ENCODE measurements at regions not wholly inside any gene's neighbourhood (a gene's known extent, or its start where the extent isn't known, plus 50 kb on each side); places are given as distances from the start of the nearest gene placed in this dataset.

DNA sequence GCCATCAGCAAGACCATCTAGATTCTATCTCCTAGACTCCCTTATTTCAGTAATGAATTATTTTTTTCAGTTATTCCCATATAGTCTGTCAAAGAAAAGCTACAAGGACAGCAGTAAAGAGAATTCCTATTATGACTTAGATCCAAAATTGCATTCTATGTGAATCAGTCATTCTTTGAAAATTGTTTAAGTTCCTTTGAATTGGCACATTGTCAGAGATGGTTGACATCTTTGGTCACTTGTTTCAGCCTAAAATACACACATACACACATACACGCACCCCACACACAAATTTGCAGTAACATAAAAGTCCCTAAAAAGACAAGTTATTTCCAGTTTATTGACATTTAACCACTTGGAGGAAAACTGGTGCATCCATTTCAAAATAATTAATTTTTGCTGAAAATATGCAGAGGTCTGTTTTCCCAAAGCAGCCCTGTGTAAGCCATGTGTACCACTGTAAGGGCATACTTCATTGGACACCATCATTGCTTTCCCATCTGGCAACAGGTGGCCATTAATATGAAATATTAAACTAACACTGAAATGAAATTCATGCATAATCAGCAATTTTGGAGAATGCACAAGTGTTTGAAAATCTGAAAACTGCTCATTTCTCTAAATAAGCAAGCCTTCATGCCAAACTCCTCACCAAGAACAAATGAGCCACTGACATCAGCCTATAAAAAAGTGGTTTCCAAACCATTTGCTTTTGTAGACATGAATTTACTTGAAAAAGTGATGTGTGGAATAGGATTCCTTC is 121.7 kb upstream of the COL1A2 start:
- TF ChIP-seq, protein P1, sequence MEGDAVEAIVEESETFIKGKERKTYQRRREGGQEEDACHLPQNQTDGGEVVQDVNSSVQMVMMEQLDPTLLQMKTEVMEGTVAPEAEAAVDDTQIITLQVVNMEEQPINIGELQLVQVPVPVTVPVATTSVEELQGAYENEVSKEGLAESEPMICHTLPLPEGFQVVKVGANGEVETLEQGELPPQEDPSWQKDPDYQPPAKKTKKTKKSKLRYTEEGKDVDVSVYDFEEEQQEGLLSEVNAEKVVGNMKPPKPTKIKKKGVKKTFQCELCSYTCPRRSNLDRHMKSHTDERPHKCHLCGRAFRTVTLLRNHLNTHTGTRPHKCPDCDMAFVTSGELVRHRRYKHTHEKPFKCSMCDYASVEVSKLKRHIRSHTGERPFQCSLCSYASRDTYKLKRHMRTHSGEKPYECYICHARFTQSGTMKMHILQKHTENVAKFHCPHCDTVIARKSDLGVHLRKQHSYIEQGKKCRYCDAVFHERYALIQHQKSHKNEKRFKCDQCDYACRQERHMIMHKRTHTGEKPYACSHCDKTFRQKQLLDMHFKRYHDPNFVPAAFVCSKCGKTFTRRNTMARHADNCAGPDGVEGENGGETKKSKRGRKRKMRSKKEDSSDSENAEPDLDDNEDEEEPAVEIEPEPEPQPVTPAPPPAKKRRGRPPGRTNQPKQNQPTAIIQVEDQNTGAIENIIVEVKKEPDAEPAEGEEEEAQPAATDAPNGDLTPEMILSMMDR (IDR thresholded peaks at IDR 0.05), result no peak
- CTCF ChIA-PET, result interaction anchor here (0.6 kb wide), 1 partner anchor 370 kb away, joined by 3 read pairs; no protein-coding TSS in a partner anchor
- peaks cover 14% of the 10 kb centered on the region for H3K27me3 Mint-ChIP-seq
- H3K4me1 Mint-ChIP-seq, result no peaks in the 10 kb centered on the region
- no peak overlapping the region for H3K4me3 Mint-ChIP-seq
- no peaks in the 10 kb centered on the region for H3K9me3 Mint-ChIP-seq
- no peak for DNase-seq
- intact Hi-C loops (cut with micrococcal nuclease), result loop anchor here (10.0 kb wide), 1 partner anchor 648 kb away; no protein-coding TSS in a partner anchor
- POLR2A ChIA-PET, result no interaction called here
- no peaks in the 10 kb centered on the region for H3K36me3 Mint-ChIP-seq (ENCODE audit: low read depth)
- no peak for ATAC-seq (ENCODE audit: low read depth)
- no peak overlapping the region for H3K27ac Mint-ChIP-seq

DNA sequence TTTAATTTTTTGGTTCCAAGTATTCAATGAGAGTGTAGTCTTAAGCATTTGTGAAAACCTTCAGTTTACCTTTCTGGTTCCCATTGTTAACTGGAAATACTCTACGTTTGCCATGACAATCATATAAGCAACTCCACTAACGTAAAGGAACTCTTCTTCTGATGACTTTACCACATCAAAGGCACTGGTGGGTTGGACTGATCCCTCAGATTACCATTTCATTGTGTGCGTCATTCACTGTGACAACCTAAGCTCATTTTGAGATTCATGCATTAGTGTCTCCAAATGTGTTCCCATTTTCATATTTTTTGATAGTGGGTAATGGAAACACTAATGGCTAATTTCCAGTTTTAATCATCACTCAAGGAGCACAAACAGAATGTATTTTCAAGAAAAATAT is 119.9 kb upstream of the COL1A2 start:
- intact Hi-C loops (cut with micrococcal nuclease), result loop anchor here (5.0 to 10.0 kb wide), 2 partner anchors 122 to 650 kb away; no protein-coding TSS in a partner anchor
- H3K9me3 Mint-ChIP-seq, result no peaks in the 10 kb centered on the region
- peaks cover 8% of the 10 kb centered on the region for H3K27me3 Mint-ChIP-seq
- no peaks in the 10 kb centered on the region for H3K4me1 Mint-ChIP-seq
- CTCF ChIA-PET, result no interaction called here
- H3K36me3 Mint-ChIP-seq (ENCODE audit: low read depth), result no peaks in the 10 kb centered on the region
- no peak overlapping the region for H3K4me3 Mint-ChIP-seq
- POLR2A ChIA-PET, result no interaction called here
- H3K27ac Mint-ChIP-seq, result no peak overlapping the region
- no peak for DNase-seq
- TF ChIP-seq, protein P1 (IDR thresholded peaks at IDR 0.05), result no peak
- no peak for ATAC-seq (ENCODE audit: low read depth)

GRCh38 chr7:94276027-94276426 is 118.7 kb upstream of the COL1A2 start:
- CTCF ChIA-PET, result interaction anchor here (1.0 to 2.6 kb wide), 4 partner anchors 354 to 477 kb away, joined by 3 to 6 read pairs (median 4); partner anchors contain the start of gene GNG11
- no peaks in the 10 kb centered on the region for H3K9me3 Mint-ChIP-seq
- H3K27ac Mint-ChIP-seq, result no peak overlapping the region
- H3K4me3 Mint-ChIP-seq, result no peak overlapping the region
- no peak for ATAC-seq (ENCODE audit: low read depth)
- intact Hi-C loops (cut with micrococcal nuclease), result loop anchor here (1.0 to 10.0 kb wide), 7 partner anchors 121 to 1031 kb away; no protein-coding TSS in a partner anchor
- H3K27me3 Mint-ChIP-seq, result peaks cover 9% of the 10 kb centered on the region
- TF ChIP-seq, protein P1 (IDR thresholded peaks at IDR 0.05), result no peak
- no peaks in the 10 kb centered on the region for H3K36me3 Mint-ChIP-seq (ENCODE audit: low read depth)
- POLR2A ChIA-PET, result no interaction called here
- no peak for DNase-seq
- no peaks in the 10 kb centered on the region for H3K4me1 Mint-ChIP-seq

DNA sequence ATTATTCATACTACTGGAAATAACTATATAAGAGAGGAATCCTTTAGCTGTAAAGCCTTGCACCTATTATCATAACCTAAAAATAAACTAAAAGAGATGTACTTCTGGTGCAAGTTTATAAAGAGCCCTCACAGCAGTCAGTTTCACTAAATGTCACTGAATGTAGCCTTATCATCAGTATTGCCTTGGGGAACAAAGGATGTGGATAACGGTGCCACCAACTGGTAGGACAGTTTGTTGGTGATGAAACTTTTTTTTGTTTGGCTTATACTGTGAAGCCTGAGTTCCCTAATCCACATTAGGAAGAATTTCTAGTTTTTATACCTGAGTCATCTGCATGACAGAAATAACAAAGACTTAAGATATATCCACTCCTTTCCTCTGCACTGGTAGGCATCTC is 117.9 kb upstream of the COL1A2 start:
- POLR2A ChIA-PET, result no interaction called here
- CTCF ChIA-PET, result interaction anchor here (1.3 to 2.6 kb wide), 2 partner anchors 375 to 478 kb away, joined by 3 to 6 read pairs; no protein-coding TSS in a partner anchor
- H3K27ac Mint-ChIP-seq, result no peak overlapping the region
- DNase-seq, result no peak
- no peak overlapping the region for H3K4me3 Mint-ChIP-seq
- no peaks in the 10 kb centered on the region for H3K9me3 Mint-ChIP-seq
- TF ChIP-seq, protein P1 (IDR thresholded peaks at IDR 0.05), result no peak
- H3K27me3 Mint-ChIP-seq, result peaks cover 10% of the 10 kb centered on the region
- no peaks in the 10 kb centered on the region for H3K4me1 Mint-ChIP-seq
- intact Hi-C loops (cut with micrococcal nuclease), result loop anchor here (1.0 to 10.0 kb wide), 8 partner anchors 121 to 1032 kb away; no protein-coding TSS in a partner anchor
- peak; percentile 64 for ATAC-seq (ENCODE audit: low read depth)
- H3K36me3 Mint-ChIP-seq (ENCODE audit: low read depth), result no peaks in the 10 kb centered on the region

DNA sequence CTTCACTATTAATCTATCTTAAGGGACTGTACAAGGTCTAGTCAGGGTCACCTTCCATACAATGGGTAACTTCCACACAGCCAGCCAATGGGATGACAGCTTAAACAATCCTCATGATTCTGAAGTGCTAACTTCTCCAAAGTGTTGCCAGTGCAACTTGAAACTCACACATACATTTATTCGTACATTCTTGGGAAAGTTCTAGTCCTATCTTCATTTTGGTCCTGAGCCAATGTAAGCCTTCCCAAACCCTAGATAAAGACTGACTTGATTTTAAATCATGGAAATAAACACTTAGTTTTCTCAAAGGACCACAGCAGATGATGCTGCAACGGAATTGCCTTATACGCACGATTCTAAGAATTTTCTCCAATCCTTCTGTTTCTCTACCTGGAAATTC is 117.5 kb upstream of the COL1A2 start:
- H3K4me1 Mint-ChIP-seq, result no peaks in the 10 kb centered on the region
- intact Hi-C loops (cut with micrococcal nuclease), result loop anchor here (1.0 to 10.0 kb wide), 5 partner anchors 120 to 1032 kb away; no protein-coding TSS in a partner anchor

More for the DNA sequence above, 117.5 kb upstream of the COL1A2 start:
- CTCF ChIA-PET, result interaction anchor here (2.6 kb wide), 1 partner anchor 376 kb away, joined by 6 read pairs; no protein-coding TSS in a partner anchor
- no peak for DNase-seq
- POLR2A ChIA-PET, result no interaction called here
- peaks cover 12% of the 10 kb centered on the region for H3K27me3 Mint-ChIP-seq
- no peak for ATAC-seq (ENCODE audit: low read depth)
- H3K27ac Mint-ChIP-seq, result no peak overlapping the region
- TF ChIP-seq, protein P1 (IDR thresholded peaks at IDR 0.05), result no peak
- H3K4me3 Mint-ChIP-seq, result no peak overlapping the region
- H3K36me3 Mint-ChIP-seq (ENCODE audit: low read depth), result no peaks in the 10 kb centered on the region
- H3K9me3 Mint-ChIP-seq, result no peaks in the 10 kb centered on the region
